ENCODE measurements at regions not wholly inside any gene's neighbourhood (a gene's known extent, or its start where the extent isn't known, plus 50 kb on each side); places are given as distances from the start of the nearest gene placed in this dataset.

- no peak for DNase-seq (ENCODE audit: extremely low spot score)
- Histone ChIP-seq H3K27me3 (no peaks in the 10 kb centered on the region), H3K4me1 (no peaks in the 10 kb centered on the region), H3K9me3 (no peaks in the 10 kb centered on the region), H3K27ac (replicated peaks in 1 of 4) (no peak overlapping the region), H3K4me3 (no peak overlapping the region), H3K36me3 (no peaks in the 10 kb centered on the region)
- no peak for TF ChIP-seq EP300 (IDR thresholded peaks at IDR 0.05)
- no peak for TF ChIP-seq POLR2AphosphoS5 (IDR thresholded peaks at IDR 0.05)
- TF ChIP-seq POLR2A (IDR thresholded peaks at IDR 0.05; ENCODE audit: low read depth): no peak
- TF ChIP-seq CTCF (IDR thresholded peaks at IDR 0.05): no peak
- intact Hi-C loops (cut with DNase I): no loop called here
These were observed 172.4 kb upstream of the ATP11B start for GRCh38 chr3:182620723-182621434.

GRCh38 chr3:182621435-182622240 is 171.7 kb upstream of the ATP11B start:
- 37% methylated on average over 4 of the region's 4 CpGs for WGBS
- H3K9me3 ChIP-seq: no peaks in the 10 kb centered on the region
- H3K4me3 ChIP-seq: no peak overlapping the region
- H3K36me3 ChIP-seq: no peaks in the 10 kb centered on the region
- no peaks in the 10 kb centered on the region for H3K4me1 ChIP-seq
- no peaks in the 10 kb centered on the region for H3K27me3 ChIP-seq
- DNase-seq (ENCODE audit: extremely low spot score): no peak
- intact Hi-C loops (cut with DNase I): no loop called here
- no peak overlapping the region for H3K27ac ChIP-seq (replicated peaks in 1 of 4)
- TF ChIP-seq POLR2A (IDR thresholded peaks at IDR 0.05; ENCODE audit: low read depth) (no peak), CTCF (IDR thresholded peaks at IDR 0.05) (no peak), EP300 (IDR thresholded peaks at IDR 0.05) (no peak)

- no peak for DNase-seq (ENCODE audit: extremely low spot score)
- Histone ChIP-seq H3K36me3 (no peaks in the 10 kb centered on the region), H3K9me3 (no peaks in the 10 kb centered on the region), H3K27me3 (no peaks in the 10 kb centered on the region), H3K4me3 (no peak overlapping the region), H3K4me1 (no peaks in the 10 kb centered on the region), H3K27ac (replicated peaks in 1 of 4) (no peak overlapping the region)
- intact Hi-C loops (cut with DNase I): no loop called here
- TF ChIP-seq CTCF (IDR thresholded peaks at IDR 0.05): no peak
- TF ChIP-seq EP300 (IDR thresholded peaks at IDR 0.05): no peak
- no peak for TF ChIP-seq POLR2A (IDR thresholded peaks at IDR 0.05; ENCODE audit: low read depth)
- TF ChIP-seq POLR2AphosphoS5 (IDR thresholded peaks at IDR 0.05): no peak
These were observed 171.1 kb upstream of the ATP11B start for GRCh38 chr3:182622241-182622545.

GRCh38 chr3:182626484-182627467 is 166.5 kb upstream of the ATP11B start:
- Histone ChIP-seq H3K9me3 (no peaks in the 10 kb centered on the region), H3K27me3 (no peaks in the 10 kb centered on the region), H3K4me3 (no peak overlapping the region), H3K27ac (replicated peaks in 1 of 4) (no peak overlapping the region), H3K36me3 (no peaks in the 10 kb centered on the region), H3K4me1 (no peaks in the 10 kb centered on the region)
- DNase-seq (ENCODE audit: extremely low spot score): no peak
- TF ChIP-seq POLR2AphosphoS5 (IDR thresholded peaks at IDR 0.05) (no peak), EP300 (IDR thresholded peaks at IDR 0.05) (no peak), POLR2A (IDR thresholded peaks at IDR 0.05; ENCODE audit: low read depth) (no peak), CTCF (IDR thresholded peaks at IDR 0.05) (no peak)
- WGBS: 77% methylated on average over 4 of the region's 4 CpGs
- intact Hi-C loops (cut with DNase I): no loop called here

Data from esophagus muscularis mucosa (tissue), 4 donors.